Activated naive CD8-positive, alpha-beta T cell treated with anti-CD3 and anti-CD28 coated beads, Interleukin-2, amount 50 U/mL, for 24 hours (primary cell): ENCODE measurements at regions not wholly inside any gene's neighbourhood (a gene's known extent, or its start where the extent isn't known, plus 50 kb on each side); places are given as distances from the start of the nearest gene placed in this dataset.
"Not testable (repeated sequence)": the region's sequence is repeated elsewhere in the genome, so short reads cannot be mapped to it uniquely, and the experiment has no call there.

Experiments used
- ATAC-seq: fragments of 150-1000 bp; cut with Tn5 transposase; one replicate; pipeline ENCODE4 v1.10.0; 2021
- DNase-seq: peaks from one replicate; pipeline ENCODE4 v3.0.0; 2021
- H3K27ac Mint-ChIP-seq: one replicate; pipeline ENCODE4 v1.8.0; 2021; ENCODE audit warnings: mild to moderate bottlenecking, mixed read lengths
- H3K27me3 Mint-ChIP-seq: one replicate; pipeline ENCODE4 v1.8.0; 2021; ENCODE audit warnings: mixed read lengths
- H3K36me3 Mint-ChIP-seq: one replicate; pipeline ENCODE4 v1.8.0; 2021; ENCODE audit warnings: low read depth, mixed read lengths
- H3K4me1 Mint-ChIP-seq: one replicate; pipeline ENCODE4 v1.8.0; 2021; ENCODE audit warnings: mixed read lengths
- H3K4me3 Mint-ChIP-seq: one replicate; pipeline ENCODE4 v1.8.0; 2021; ENCODE audit warnings: mild to moderate bottlenecking, moderate library complexity, mixed read lengths
- H3K9me3 Mint-ChIP-seq: one replicate; pipeline ENCODE4 v1.8.0; 2021; ENCODE audit warnings: mixed read lengths

GRCh38 chr2:76697439-76697838 lies 824.7 kb downstream of the LRRTM4 start:
- not testable (repeated sequence) for ATAC-seq, H3K36me3 Mint-ChIP-seq, DNase-seq, H3K27ac Mint-ChIP-seq, H3K4me1 Mint-ChIP-seq, H3K4me3 Mint-ChIP-seq, H3K9me3 Mint-ChIP-seq, H3K27me3 Mint-ChIP-seq

DNA sequence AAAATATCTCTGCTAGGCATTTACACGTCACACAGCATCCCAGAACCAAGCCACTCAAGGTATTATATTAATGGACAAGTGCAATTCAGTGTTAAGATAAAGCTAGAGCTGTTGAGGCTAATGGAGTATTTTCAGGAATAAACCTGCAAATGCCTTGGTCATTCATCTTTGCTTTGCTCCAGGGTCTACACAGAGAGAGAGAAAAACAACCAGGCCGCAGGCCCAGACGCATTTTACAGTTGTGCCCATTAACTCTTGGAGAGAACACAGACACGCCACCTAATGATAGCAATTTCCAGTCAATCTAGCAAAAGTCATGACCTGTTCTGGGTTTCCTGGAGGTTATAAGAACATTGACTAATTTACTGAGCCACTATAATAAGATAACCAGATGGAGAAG lies 829.3 kb downstream of the LRRTM4 start:
- no peak overlapping the region for H3K4me3 Mint-ChIP-seq
- no peaks in the 10 kb centered on the region for H3K4me1 Mint-ChIP-seq
- H3K36me3 Mint-ChIP-seq = no peaks in the 10 kb centered on the region
- H3K27me3 Mint-ChIP-seq = no peaks in the 10 kb centered on the region
- no peak for ATAC-seq
- no peak for DNase-seq
- no peak overlapping the region for H3K27ac Mint-ChIP-seq
- H3K9me3 Mint-ChIP-seq = peaks cover 5% of the 10 kb centered on the region

DNA sequence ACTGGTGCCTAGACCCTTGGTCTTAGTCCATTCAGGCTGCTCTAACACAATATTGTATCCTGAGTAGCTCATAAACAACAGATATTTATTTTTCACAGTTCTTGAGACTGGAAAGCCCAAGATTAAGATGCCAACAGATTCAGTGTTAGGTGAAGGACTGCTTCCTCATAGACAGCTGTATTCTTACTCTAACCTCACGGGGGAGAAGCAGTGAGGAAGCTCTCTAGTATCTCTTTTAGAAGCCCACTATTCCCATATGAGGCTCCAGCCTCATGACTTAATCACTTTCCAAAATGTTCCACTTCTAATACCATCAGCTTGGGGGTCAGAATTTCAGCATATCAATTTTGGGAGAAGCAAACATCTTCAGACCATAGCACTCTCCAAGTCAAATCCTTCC lies 833.4 kb downstream of the LRRTM4 start:
- H3K27ac Mint-ChIP-seq = no peak overlapping the region
- no peaks in the 10 kb centered on the region for H3K4me1 Mint-ChIP-seq
- H3K9me3 Mint-ChIP-seq = peaks cover 5% of the 10 kb centered on the region
- ATAC-seq = no peak
- H3K36me3 Mint-ChIP-seq = no peaks in the 10 kb centered on the region
- DNase-seq = no peak
- H3K27me3 Mint-ChIP-seq = no peaks in the 10 kb centered on the region
- no peak overlapping the region for H3K4me3 Mint-ChIP-seq

- H3K36me3 Mint-ChIP-seq = no peaks in the 10 kb centered on the region
- DNase-seq = no peak
- peaks cover 9% of the 10 kb centered on the region for H3K9me3 Mint-ChIP-seq
- no peak for ATAC-seq
- H3K4me1 Mint-ChIP-seq = no peaks in the 10 kb centered on the region
- no peak overlapping the region for H3K4me3 Mint-ChIP-seq
- no peak overlapping the region for H3K27ac Mint-ChIP-seq
- no peaks in the 10 kb centered on the region for H3K27me3 Mint-ChIP-seq
Observed at GRCh38 chr2:76687923-76688322, 834.3 kb downstream of the LRRTM4 start.

DNA sequence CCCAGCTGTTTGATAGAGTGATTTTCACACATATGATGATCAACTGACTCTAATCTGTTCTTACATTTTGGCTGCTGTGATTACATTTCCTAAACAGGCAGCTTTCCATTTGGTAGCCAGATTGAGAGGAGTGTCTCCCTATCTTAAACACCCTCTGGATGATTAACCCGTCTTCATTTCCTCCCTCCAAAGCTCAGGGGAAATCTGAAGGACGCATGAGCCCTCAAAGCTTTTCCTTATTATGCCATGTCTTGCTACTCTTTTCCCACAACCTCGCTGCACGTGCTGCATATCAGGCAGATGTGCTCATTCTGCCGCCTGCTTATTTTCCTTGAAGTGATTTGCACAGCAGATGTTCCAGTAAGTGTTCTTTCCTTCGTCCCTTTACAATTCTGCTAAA lies 837.4 kb downstream of the LRRTM4 start:
- Mint-ChIP-seq H3K27ac (no peak overlapping the region), H3K4me3 (no peak overlapping the region), H3K27me3 (no peaks in the 10 kb centered on the region), H3K9me3 (peaks cover 11% of the 10 kb centered on the region), H3K4me1 (no peaks in the 10 kb centered on the region), H3K36me3 (no peaks in the 10 kb centered on the region)
- ATAC-seq (no peak), DNase-seq (no peak)

DNA sequence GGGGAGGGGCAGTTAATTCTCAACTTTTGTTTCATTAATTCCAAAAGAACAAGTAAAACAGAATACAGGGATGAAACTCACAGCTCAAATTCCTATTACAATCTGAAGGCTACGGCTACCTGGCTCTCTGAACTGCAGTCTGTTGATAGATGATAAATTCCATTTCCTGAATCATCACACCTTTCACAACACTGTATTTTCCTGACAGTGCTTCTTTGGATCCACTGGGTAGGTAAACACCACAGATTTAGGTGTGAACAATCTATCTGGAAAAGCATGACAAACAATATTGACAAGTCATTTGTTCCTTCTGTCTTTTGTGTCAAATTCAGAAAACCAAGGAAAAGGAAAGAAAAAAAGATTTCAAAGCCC lies 843.2 kb downstream of the LRRTM4 start:
- DNase-seq (no peak), ATAC-seq (no peak)
- Mint-ChIP-seq H3K4me3 (no peak overlapping the region), H3K27ac (no peak overlapping the region), H3K36me3 (no peaks in the 10 kb centered on the region), H3K4me1 (no peaks in the 10 kb centered on the region), H3K27me3 (no peaks in the 10 kb centered on the region), H3K9me3 (peaks cover 9% of the 10 kb centered on the region)

DNA sequence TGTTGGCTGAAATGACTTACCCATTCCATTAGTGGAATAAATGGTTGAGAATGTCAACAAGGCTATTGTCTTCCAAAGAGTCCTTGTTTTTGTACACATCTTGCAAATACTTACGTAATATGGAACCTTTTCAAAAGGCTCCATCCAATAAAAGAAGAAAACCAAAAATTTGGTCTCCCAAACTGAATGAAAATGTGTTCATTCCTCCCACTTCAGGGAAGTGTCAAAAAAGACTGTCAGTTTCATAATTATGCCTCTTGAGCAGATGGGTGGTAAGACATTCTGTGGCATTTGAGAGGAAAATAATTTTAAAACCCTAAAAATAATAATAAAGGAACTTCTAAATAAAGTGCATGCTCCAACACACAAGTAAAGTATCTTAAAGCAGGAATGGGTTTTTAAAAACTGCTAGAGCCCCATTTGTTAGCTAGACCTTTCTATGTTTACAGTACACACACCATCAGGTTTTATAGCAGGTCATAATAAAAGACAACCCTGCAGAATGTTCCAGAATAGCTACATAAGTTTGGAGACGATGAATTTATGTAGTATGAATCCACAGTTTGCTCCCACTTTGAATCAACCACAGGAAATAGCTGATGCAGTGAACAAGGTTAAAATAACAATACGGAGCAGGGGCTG lies 843.7 kb downstream of the LRRTM4 start:
- Mint-ChIP-seq H3K4me1 (no peaks in the 10 kb centered on the region), H3K36me3 (no peaks in the 10 kb centered on the region), H3K9me3 (peaks cover 9% of the 10 kb centered on the region), H3K4me3 (no peak overlapping the region), H3K27ac (no peak overlapping the region), H3K27me3 (no peaks in the 10 kb centered on the region)
- ATAC-seq = no peak
- no peak for DNase-seq

DNA sequence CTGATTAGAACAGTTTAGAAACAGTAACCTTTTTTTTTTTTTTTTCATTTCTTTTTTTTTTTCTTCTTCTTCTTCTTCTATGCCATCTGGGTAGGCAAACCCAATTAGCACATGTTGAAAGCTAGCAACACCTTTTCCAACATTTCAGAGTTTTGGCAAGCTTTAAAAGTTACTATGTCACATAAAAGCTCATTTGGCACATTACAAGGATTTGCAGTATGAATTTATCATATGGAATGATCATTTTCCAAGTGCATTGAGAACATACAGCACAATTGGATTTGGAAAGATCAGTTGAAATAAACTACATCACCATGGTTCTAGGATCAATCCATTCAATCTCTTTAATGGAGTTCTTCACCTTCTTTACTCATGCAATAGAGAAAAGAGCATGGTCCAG lies 847.0 kb downstream of the LRRTM4 start:
- ATAC-seq (no peak), DNase-seq (no peak)
- Mint-ChIP-seq H3K4me1 (no peaks in the 10 kb centered on the region), H3K27me3 (no peaks in the 10 kb centered on the region), H3K9me3 (peaks cover 4% of the 10 kb centered on the region), H3K27ac (no peak overlapping the region), H3K36me3 (no peaks in the 10 kb centered on the region), H3K4me3 (no peak overlapping the region)

DNA sequence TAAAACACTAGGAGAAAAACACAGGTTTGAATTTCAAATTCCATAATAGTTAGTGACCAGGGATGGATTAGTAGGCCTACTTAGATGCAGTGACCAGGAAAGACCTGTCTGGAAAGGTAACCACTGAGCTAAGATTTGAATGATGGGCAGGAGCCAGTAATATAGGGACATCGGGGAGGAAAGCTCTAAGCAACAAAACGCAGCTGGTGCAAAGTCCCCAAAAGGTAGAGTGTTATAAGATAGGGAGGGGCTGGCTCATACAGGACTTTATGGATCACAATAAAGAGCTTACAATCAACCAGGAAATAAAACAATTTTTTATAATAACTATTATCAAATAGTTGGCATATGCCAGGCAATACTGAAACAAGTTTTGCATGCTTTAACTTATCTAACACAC lies 849.4 kb downstream of the LRRTM4 start:
- Mint-ChIP-seq H3K9me3 (peaks cover 4% of the 10 kb centered on the region), H3K4me1 (no peaks in the 10 kb centered on the region), H3K4me3 (no peak overlapping the region), H3K27me3 (no peaks in the 10 kb centered on the region), H3K36me3 (no peaks in the 10 kb centered on the region), H3K27ac (no peak overlapping the region)
- DNase-seq (no peak), ATAC-seq (no peak)

DNA sequence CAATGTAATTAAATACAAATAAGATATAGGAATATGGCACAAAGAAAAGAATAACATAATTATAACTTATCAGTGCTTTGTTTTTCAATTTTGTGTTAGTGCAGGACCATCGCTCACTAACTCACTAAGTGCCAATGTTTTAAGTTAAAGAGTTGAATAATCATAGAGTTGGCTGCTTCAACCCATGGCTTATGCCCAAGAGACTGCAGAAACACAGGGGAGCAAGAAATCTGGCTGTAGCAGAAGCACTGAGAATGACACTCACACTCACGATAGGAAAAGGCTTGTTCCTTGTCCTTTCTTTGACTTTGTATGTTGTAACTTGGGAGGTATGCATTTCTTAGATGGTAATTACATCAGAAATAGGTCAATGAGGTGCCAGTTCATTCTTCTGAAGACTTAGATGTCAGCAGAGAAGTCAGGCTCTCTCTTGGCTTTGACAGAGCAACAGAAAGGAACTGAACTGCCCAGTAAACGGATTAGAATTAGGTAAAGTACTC lies 852.2 kb downstream of the LRRTM4 start:
- ATAC-seq (no peak), DNase-seq (no peak)
- Mint-ChIP-seq H3K4me3 (no peak overlapping the region), H3K27ac (no peak overlapping the region), H3K36me3 (no peaks in the 10 kb centered on the region), H3K9me3 (no peaks in the 10 kb centered on the region), H3K27me3 (no peaks in the 10 kb centered on the region), H3K4me1 (no peaks in the 10 kb centered on the region)

DNA sequence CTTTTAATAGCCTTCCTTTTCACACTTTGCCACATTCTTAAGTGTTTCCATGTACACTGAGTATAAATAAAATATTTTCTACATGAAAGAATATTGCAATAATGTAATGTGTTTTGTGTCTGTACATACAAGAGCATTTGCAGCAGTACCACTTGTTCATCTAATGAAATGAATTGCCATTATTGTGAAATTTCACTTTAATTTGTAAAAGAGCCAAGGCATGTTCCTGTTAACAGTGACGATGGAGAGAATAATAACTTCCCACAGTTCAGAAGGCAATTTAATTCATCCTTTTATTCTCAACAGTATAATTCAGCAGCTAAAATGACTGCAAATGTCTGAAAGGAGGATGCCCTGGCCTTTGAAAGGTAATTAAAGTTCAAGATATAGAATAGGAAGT lies 853.9 kb downstream of the LRRTM4 start:
- ATAC-seq (no peak), DNase-seq (no peak)
- Mint-ChIP-seq H3K4me3 (no peak overlapping the region), H3K27me3 (no peaks in the 10 kb centered on the region), H3K27ac (no peak overlapping the region), H3K4me1 (no peaks in the 10 kb centered on the region), H3K9me3 (peaks cover 4% of the 10 kb centered on the region), H3K36me3 (no peaks in the 10 kb centered on the region)

DNA sequence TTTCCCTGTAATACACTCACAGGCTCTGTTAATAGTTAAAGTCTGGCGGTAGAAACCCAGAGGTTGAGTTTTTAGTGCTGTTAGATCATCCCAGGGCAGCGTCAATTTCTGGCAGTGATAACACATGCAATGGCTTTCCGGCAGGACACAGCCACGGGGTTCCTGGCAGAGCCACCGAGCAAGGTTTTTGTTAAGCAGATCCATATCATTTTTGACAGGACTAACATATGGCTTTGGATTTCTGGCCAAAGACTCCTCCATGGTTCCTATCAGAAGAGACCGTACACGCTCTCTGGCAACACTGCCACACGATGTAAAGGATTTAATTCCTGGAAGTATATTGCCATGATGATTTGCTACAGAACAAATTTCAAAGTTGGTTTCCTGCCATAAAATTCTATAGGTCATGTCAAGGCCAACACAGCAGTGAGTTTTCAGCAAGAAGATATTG lies 854.3 kb downstream of the LRRTM4 start:
- DNase-seq (no peak), ATAC-seq (no peak)
- Mint-ChIP-seq H3K27ac (no peak overlapping the region), H3K9me3 (peaks cover 4% of the 10 kb centered on the region), H3K4me1 (no peaks in the 10 kb centered on the region), H3K36me3 (no peaks in the 10 kb centered on the region), H3K27me3 (no peaks in the 10 kb centered on the region), H3K4me3 (no peak overlapping the region)

DNA sequence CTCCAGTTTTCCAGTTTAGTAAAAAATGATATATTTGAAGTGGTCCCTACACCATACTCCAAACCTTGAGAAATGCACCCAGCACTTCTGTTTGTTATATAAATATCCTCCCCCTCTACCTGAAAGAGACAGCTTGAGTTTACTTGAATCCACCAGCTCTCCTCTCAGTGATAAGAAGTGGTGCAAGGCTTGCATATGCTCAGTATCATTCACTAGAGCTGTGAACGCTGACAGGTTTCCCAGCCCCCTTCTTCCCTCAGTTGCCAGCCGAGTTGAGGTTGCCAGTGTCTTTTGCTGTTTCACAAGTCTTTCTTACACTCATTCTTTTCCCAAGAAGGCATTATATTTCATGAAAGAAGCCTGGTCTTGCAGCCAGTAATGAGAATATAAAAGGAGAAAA lies 880.0 kb downstream of the LRRTM4 start:
- Mint-ChIP-seq H3K36me3 (no peaks in the 10 kb centered on the region), H3K4me3 (no peak overlapping the region), H3K27ac (no peak overlapping the region), H3K9me3 (peaks cover 21% of the 10 kb centered on the region), H3K4me1 (no peaks in the 10 kb centered on the region), H3K27me3 (no peaks in the 10 kb centered on the region)
- no peak for ATAC-seq
- DNase-seq = no peak

DNA sequence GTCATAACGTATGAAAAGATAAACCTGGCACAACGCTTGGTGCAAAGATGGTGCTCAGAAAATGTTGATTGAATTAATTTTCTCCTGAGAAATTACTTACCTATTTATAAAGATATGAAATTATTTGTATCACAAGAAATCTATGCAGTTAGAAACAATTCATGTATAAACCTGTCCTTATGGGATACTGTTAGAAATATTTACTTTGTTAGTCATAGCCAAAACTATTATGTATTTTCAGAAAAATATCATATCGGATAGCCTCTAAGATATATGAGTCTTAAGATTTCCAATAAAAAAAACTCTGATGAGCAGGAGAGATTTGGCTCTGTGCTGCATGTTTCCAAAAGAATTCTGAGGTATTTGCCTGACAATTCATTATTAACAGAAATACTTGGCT lies 880.7 kb downstream of the LRRTM4 start:
- Mint-ChIP-seq H3K4me1 (no peaks in the 10 kb centered on the region), H3K36me3 (no peaks in the 10 kb centered on the region), H3K27me3 (no peaks in the 10 kb centered on the region), H3K9me3 (peaks cover 21% of the 10 kb centered on the region), H3K27ac (no peak overlapping the region), H3K4me3 (no peak overlapping the region)
- no peak for DNase-seq
- no peak for ATAC-seq

DNA sequence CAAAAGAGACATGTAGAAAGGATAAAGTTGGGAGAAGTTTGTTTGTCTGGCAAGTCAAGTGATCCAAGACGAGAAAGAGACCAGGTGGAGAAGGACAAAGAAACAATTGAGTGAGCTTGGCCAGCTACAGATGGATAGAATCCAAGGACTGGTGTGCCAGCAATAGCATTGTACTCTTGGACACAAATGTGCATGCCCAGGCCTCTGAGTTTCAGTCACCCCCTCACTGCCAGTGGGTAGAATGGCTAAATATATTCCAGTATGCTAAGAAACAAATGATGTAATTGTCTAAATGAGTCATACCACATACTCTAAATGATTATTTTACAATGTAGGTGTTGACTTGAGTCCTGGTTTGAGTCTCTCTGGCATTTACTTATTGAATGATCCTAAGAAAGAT lies 881.3 kb downstream of the LRRTM4 start:
- no peak overlapping the region for H3K27ac Mint-ChIP-seq
- no peak for ATAC-seq

DNA sequence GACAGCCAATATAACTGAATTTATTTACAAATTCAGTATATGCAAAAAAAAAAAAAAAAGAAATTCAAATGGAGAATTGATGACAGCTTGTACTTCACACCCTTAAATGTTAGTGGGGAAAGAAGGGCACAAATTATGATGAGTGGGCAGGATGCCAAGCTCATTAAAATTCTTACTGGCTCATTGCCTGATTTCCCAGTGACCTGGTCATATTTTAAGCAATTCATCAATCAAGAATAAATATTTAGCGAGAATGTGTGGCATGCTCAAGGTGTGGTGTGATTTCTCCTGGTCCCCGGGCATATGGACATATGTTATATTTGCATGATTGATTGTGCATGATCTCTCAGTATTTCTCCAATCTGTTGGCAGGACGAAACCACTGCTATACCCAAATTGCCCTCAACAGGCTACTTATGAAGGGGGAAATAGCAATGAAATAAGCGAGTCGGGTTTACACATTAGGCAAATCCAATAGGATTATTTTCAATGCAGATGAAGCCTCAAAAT lies 883.0 kb downstream of the LRRTM4 start:
- Mint-ChIP-seq H3K36me3 (no peaks in the 10 kb centered on the region), H3K9me3 (peaks cover 12% of the 10 kb centered on the region), H3K4me3 (no peak overlapping the region), H3K27me3 (no peaks in the 10 kb centered on the region), H3K4me1 (no peaks in the 10 kb centered on the region), H3K27ac (no peak overlapping the region)
- no peak for DNase-seq
- no peak for ATAC-seq

More for the DNA sequence above, 881.3 kb downstream of the LRRTM4 start:
- Mint-ChIP-seq H3K27me3 (no peaks in the 10 kb centered on the region), H3K4me1 (no peaks in the 10 kb centered on the region), H3K9me3 (peaks cover 18% of the 10 kb centered on the region), H3K36me3 (no peaks in the 10 kb centered on the region), H3K4me3 (no peak overlapping the region)
- no peak for DNase-seq
